ENCODE measurements at regions not wholly inside any gene's neighbourhood (a gene's known extent, or its start where the extent isn't known, plus 50 kb on each side); places are given as distances from the start of the nearest gene placed in this dataset.

- TF ChIP-seq USF1 (IDR thresholded peaks at IDR 0.05) (no peak), MAX (IDR thresholded peaks at IDR 0.05) (no peak), YY1 (IDR thresholded peaks at IDR 0.05; ENCODE audit: low read depth) (no peak), ZBTB7A (IDR thresholded peaks at IDR 0.05; ENCODE audit: low read depth) (no peak), RAD21 (IDR thresholded peaks at IDR 0.05; ENCODE audit: low read depth) (no peak), NFIC (IDR thresholded peaks at IDR 0.05) (no peak), CREB1 (IDR thresholded peaks at IDR 0.05; ENCODE audit: low read depth) (no peak), CEBPB (IDR thresholded peaks at IDR 0.05) (no peak), REST (IDR thresholded peaks at IDR 0.05; ENCODE audit: low read depth) (no peak), EGR1 (IDR thresholded peaks at IDR 0.05) (no peak), TAF1 (IDR thresholded peaks at IDR 0.05; ENCODE audit: low read depth) (no peak), TCF12 (IDR thresholded peaks at IDR 0.05; ENCODE audit: low read depth) (no peak), EP300 (IDR thresholded peaks at IDR 0.05; ENCODE audit: borderline replicate concordance) (no peak), TEAD4 (IDR thresholded peaks at IDR 0.05) (no peak), FOXM1 (IDR thresholded peaks at IDR 0.05; ENCODE audit: borderline replicate concordance, low read depth) (no peak)
Observed at GRCh38 chr12:14262771-14263511, 102.5 kb upstream of the ATF7IP start.

- no peak for TF ChIP-seq RAD21 (IDR thresholded peaks at IDR 0.05; ENCODE audit: low read depth)
- no peak for TF ChIP-seq FOXM1 (IDR thresholded peaks at IDR 0.05; ENCODE audit: borderline replicate concordance, low read depth)
- TF ChIP-seq MAX (IDR thresholded peaks at IDR 0.05), result no peak
- no peak for TF ChIP-seq TAF1 (IDR thresholded peaks at IDR 0.05; ENCODE audit: low read depth)
- TF ChIP-seq REST (IDR thresholded peaks at IDR 0.05; ENCODE audit: low read depth), result no peak
- TF ChIP-seq TCF12 (IDR thresholded peaks at IDR 0.05; ENCODE audit: low read depth), result no peak
- TF ChIP-seq YY1 (IDR thresholded peaks at IDR 0.05; ENCODE audit: low read depth), result no peak
- TF ChIP-seq NFIC (IDR thresholded peaks at IDR 0.05), result no peak
- TF ChIP-seq USF1 (IDR thresholded peaks at IDR 0.05), result no peak
- TF ChIP-seq CREB1 (IDR thresholded peaks at IDR 0.05; ENCODE audit: low read depth), result no peak
- TF ChIP-seq CEBPB (IDR thresholded peaks at IDR 0.05), result no peak
- TF ChIP-seq TEAD4 (IDR thresholded peaks at IDR 0.05), result no peak
- no peak for TF ChIP-seq EGR1 (IDR thresholded peaks at IDR 0.05)
- no peak for TF ChIP-seq ZBTB7A (IDR thresholded peaks at IDR 0.05; ENCODE audit: low read depth)
- no peak for TF ChIP-seq EP300 (IDR thresholded peaks at IDR 0.05; ENCODE audit: borderline replicate concordance)
Observed at GRCh38 chr12:14263742-14264141, 101.7 kb upstream of the ATF7IP start.

- TF ChIP-seq EGR1 (IDR thresholded peaks at IDR 0.05) (no peak), EP300 (IDR thresholded peaks at IDR 0.05; ENCODE audit: borderline replicate concordance) (no peak), REST (IDR thresholded peaks at IDR 0.05; ENCODE audit: low read depth) (peak; percentile 77), FOXM1 (IDR thresholded peaks at IDR 0.05; ENCODE audit: borderline replicate concordance, low read depth) (no peak), ZBTB7A (IDR thresholded peaks at IDR 0.05; ENCODE audit: low read depth) (no peak), NFIC (IDR thresholded peaks at IDR 0.05) (no peak), CEBPB (IDR thresholded peaks at IDR 0.05) (no peak), TEAD4 (IDR thresholded peaks at IDR 0.05) (0 out of 2 replicates have a peak, but pooled peaks have one; percentile 13)
Observed at GRCh38 chr12:14264316-14264715, 101.2 kb upstream of the ATF7IP start.

- TF ChIP-seq YY1 (IDR thresholded peaks at IDR 0.05; ENCODE audit: low read depth) (no peak), EGR1 (IDR thresholded peaks at IDR 0.05) (no peak), CREB1 (IDR thresholded peaks at IDR 0.05; ENCODE audit: low read depth) (no peak), EP300 (IDR thresholded peaks at IDR 0.05; ENCODE audit: borderline replicate concordance) (no peak), REST (IDR thresholded peaks at IDR 0.05; ENCODE audit: low read depth) (no peak), NFIC (IDR thresholded peaks at IDR 0.05) (no peak), CEBPB (IDR thresholded peaks at IDR 0.05) (no peak), RAD21 (IDR thresholded peaks at IDR 0.05; ENCODE audit: low read depth) (no peak), TCF12 (IDR thresholded peaks at IDR 0.05; ENCODE audit: low read depth) (no peak), ZBTB7A (IDR thresholded peaks at IDR 0.05; ENCODE audit: low read depth) (no peak), USF1 (IDR thresholded peaks at IDR 0.05) (no peak)
Observed at GRCh38 chr12:14264778-14265177, 100.7 kb upstream of the ATF7IP start.

Measured in Ishikawa (cell line).